GM23338 (cell line): ENCODE measurements at regions not wholly inside any gene's neighbourhood (a gene's known extent, or its start where the extent isn't known, plus 50 kb on each side); places are given as distances from the start of the nearest gene placed in this dataset.
A peak's percentile ranks its signal among the peaks of the same experiment; 100 is the strongest.

Experiments
- ATAC-seq: fragments of 200-7000 bp; cut with Tn5 transposase; 3 replicates; pipeline ENCODE4 v1.9.1; 2020
- DNase-seq: peaks from one replicate; pipeline ENCODE4 v3.0.0-alpha.2; 2015; ENCODE audit warnings: low spot score
- H2AFZ ChIP-seq: fragments of 200-600 bp; sonication (generic); 2 replicates; pipeline ENCODE4 v1.8.0; 2016; ENCODE audit warnings: antibody characterized with exemption, mild to moderate bottlenecking, moderate library complexity
- H3F3A ChIP-seq: fragments of 200-600 bp; sonication (generic); replicated peaks from 2 replicates; pipeline ENCODE4 v1.8.0; 2017; ENCODE audit warnings: antibody characterized with exemption, mixed run types, low read depth
- H3K27ac ChIP-seq: fragments of 200-600 bp; sonication (generic); 2 replicates; pipeline ENCODE4 v1.6.1; 2016; ENCODE audit warnings: low read depth
- H3K27me3 ChIP-seq: fragments of 200-600 bp; sonication (generic); 2 replicates; pipeline ENCODE4 v1.8.0; 2016; ENCODE audit warnings: mild to moderate bottlenecking, mixed run types, moderate library complexity; ENCODE audit not compliant: insufficient read depth
- H3K36me3 ChIP-seq: fragments of 200-600 bp; sonication (generic); 2 replicates; pipeline ENCODE4 v1.8.0; 2016; ENCODE audit warnings: mild to moderate bottlenecking; ENCODE audit not compliant: insufficient read depth
- H3K4me1 ChIP-seq: fragments of 200-600 bp; sonication (generic); 2 replicates; pipeline ENCODE4 v1.8.0; 2016; ENCODE audit warnings: mild to moderate bottlenecking, moderate library complexity; ENCODE audit not compliant: insufficient read depth
- H3K4me2 ChIP-seq: fragments of 200-600 bp; sonication (generic); 2 replicates; pipeline ENCODE4 v1.7.1; 2017; ENCODE audit warnings: mixed run types
- H3K4me3 ChIP-seq: fragments of 200-600 bp; sonication (generic); 2 replicates; pipeline ENCODE4 v1.6.1; 2016; ENCODE audit warnings: mixed run types
- H3K79me2 ChIP-seq: fragments of 200-600 bp; sonication (generic); replicated peaks from 2 replicates; pipeline ENCODE4 v1.8.0; 2017; ENCODE audit warnings: mild to moderate bottlenecking; ENCODE audit not compliant: insufficient read depth
- H3K9me2 ChIP-seq: fragments of 200-600 bp; sonication (generic); 2 replicates; pipeline ENCODE4 v1.8.0; 2017; ENCODE audit not compliant: insufficient read depth
- H4K20me1 ChIP-seq: fragments of 200-600 bp; sonication (generic); replicated peaks from 2 replicates; pipeline ENCODE4 v1.8.0; 2017; ENCODE audit warnings: mild to moderate bottlenecking; ENCODE audit not compliant: insufficient read depth
- H3K27ac Mint-ChIP-seq: 2 replicates; pipeline ENCODE4 v1.8.0; 2020; ENCODE audit warnings: inconsistent platforms, mild to moderate bottlenecking, moderate library complexity, mixed read lengths
- H3K27me3 Mint-ChIP-seq: 3 replicates; pipeline ENCODE4 v1.8.0; 2022; ENCODE audit warnings: low read depth, mild to moderate bottlenecking, moderate library complexity, mixed read lengths, inconsistent platforms; ENCODE audit not compliant: insufficient read depth, poor library complexity
- H3K36me3 Mint-ChIP-seq: 3 replicates; pipeline ENCODE4 v1.8.0; 2021; ENCODE audit warnings: low read depth, mild to moderate bottlenecking, inconsistent platforms, moderate library complexity, mixed read lengths
- H3K4me1 Mint-ChIP-seq: 3 replicates; pipeline ENCODE4 v1.8.0; 2020; ENCODE audit warnings: mild to moderate bottlenecking, inconsistent platforms, mixed read lengths
- H3K4me3 Mint-ChIP-seq: 3 replicates; pipeline ENCODE4 v1.8.0; 2021; ENCODE audit warnings: moderate library complexity, mild to moderate bottlenecking, inconsistent platforms, mixed read lengths
- H3K9me3 Mint-ChIP-seq: 3 replicates; pipeline ENCODE4 v1.8.0; 2020; ENCODE audit warnings: moderate library complexity, mild to moderate bottlenecking, inconsistent platforms, mixed read lengths
- CTCF ChIP-seq, 2 experiments: fragments of 200-600 bp in 1 of 2; sonication (generic) in 1 of 2; conservative IDR thresholded peaks; 2 replicates each; pipeline versions ENCODE4 v1.5.1 to v1.6.1; 2016 to 2017; ENCODE audit warnings: antibody characterized with exemption in 2 of 2, low read depth in 2 of 2, mild to moderate bottlenecking in 2 of 2, moderate library complexity in 1 of 2
- ZNF331 ChIP-seq: fragments of 250-450 bp; sonication (Bioruptor Pico); IDR thresholded peaks from 2 replicates; pipeline ENCODE4 v1.5.0; 2020; ENCODE audit warnings: low read depth, mild to moderate bottlenecking, moderate library complexity
- TF ChIP-seq, protein P1 (sequence below): IDR thresholded peaks from one replicate; pipeline ENCODE4 v1.6.1; 2018; ENCODE audit warnings: antibody characterized with exemption; ENCODE audit not compliant: unreplicated experiment
- TF ChIP-seq, protein P2 (sequence below): fragments of 250-450 bp; sonication (Bioruptor Pico); IDR thresholded peaks from 2 replicates; pipeline ENCODE4 v1.5.0; 2020; ENCODE audit warnings: mild to moderate bottlenecking, moderate library complexity
- TF ChIP-seq, protein P3 (sequence below): IDR thresholded peaks from 2 replicates; pipeline ENCODE4 v1.6.1; 2016; ENCODE audit warnings: antibody characterized with exemption

DNA sequence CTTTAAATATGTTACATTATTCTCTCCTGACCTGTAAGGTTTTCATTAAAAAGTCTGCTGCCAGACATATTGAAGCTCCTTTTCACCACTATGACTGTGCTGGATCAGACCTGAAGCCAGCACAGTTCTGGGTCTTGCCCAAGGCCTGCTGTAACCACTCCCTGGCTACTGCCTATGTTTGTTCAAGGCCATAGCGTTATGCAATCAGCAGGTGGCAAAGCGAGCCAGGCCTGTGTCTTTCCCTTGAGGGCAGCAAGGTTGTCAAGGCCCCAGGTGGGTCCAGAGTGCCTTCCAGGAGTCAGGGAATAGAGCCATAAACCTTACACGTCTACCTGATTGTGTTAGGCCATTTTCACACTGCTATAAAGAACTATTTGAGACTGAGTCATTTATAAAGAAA lies 496.8 kb upstream of the PCDH9 start:
- no peaks in the 10 kb centered on the region for H3K4me1 ChIP-seq
- Mint-ChIP-seq H3K36me3 (peaks cover 23% of the 10 kb centered on the region; the same call in 2 of the 3 replicates), H3K27ac (no peak overlapping the region), H3K4me1 (no peaks in the 10 kb centered on the region), H3K27me3 (no peaks in the 10 kb centered on the region), H3K9me3 (peaks cover 31% of the 10 kb centered on the region), H3K4me3 (no peak overlapping the region)
- no peaks in the 10 kb centered on the region for H4K20me1 ChIP-seq
- ATAC-seq, result no peak
- no peaks in the 10 kb centered on the region for H3K27me3 ChIP-seq
- no peaks in the 10 kb centered on the region for H3K79me2 ChIP-seq
- no peak overlapping the region for H2AFZ ChIP-seq
- H3F3A ChIP-seq, result no peaks in the 10 kb centered on the region
- no peaks in the 10 kb centered on the region for H3K36me3 ChIP-seq
- DNase-seq, result no peak
- H3K9me2 ChIP-seq, result 0 out of 2 replicates have a peak, but pooled peaks cover 2% of the 10 kb centered on the region
- TF ChIP-seq CTCF (conservative IDR thresholded peaks at IDR 0.05; ENCODE audit: low read depth in 2 of 2) (peak in 1 of 2 experiments; percentile 19; a peak in 1 of 4 replicates), ZNF331 (CRISPR knock-in tag) (no peak)
- H3K4me2 ChIP-seq, result no peak overlapping the region
- no peak overlapping the region for H3K27ac ChIP-seq
- H3K4me3 ChIP-seq, result no peak overlapping the region

DNA sequence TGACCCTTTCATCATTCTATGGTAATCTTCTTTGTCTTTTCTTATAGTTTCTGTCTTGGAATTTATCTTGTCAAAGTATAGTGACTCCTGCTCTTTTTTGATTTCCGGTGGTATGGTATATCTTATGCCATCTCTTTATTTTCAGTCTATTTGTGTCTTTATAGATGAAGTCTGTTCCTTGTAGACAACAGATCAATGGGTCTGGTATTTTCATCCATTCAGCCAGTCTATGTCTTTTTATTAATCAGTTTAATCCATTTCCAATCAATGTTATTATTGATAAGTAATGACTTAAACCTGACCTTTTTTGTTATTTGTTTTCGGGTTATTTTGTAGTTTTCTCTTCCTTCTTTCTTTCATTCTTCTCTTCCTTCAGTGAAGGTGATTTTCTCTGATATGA lies 495.9 kb upstream of the PCDH9 start:
- no peaks in the 10 kb centered on the region for H3F3A ChIP-seq
- no peak overlapping the region for H3K27ac Mint-ChIP-seq
- no peak overlapping the region for H3K4me2 ChIP-seq
- no peak overlapping the region for H2AFZ ChIP-seq
- H3K27me3 Mint-ChIP-seq, result no peaks in the 10 kb centered on the region
- ATAC-seq (no peak), DNase-seq (no peak)
- H3K4me3 ChIP-seq, result no peak overlapping the region
- no peaks in the 10 kb centered on the region for H3K4me1 ChIP-seq
- H3K79me2 ChIP-seq, result no peaks in the 10 kb centered on the region
- H3K36me3 Mint-ChIP-seq, result peaks cover 23% of the 10 kb centered on the region; the same call in 2 of the 3 replicates
- no peaks in the 10 kb centered on the region for H3K27me3 ChIP-seq
- H3K4me1 Mint-ChIP-seq, result no peaks in the 10 kb centered on the region
- H3K9me2 ChIP-seq, result 0 out of 2 replicates have a peak, but pooled peaks cover 2% of the 10 kb centered on the region
- no peak overlapping the region for H3K4me3 Mint-ChIP-seq
- H4K20me1 ChIP-seq, result no peaks in the 10 kb centered on the region
- no peaks in the 10 kb centered on the region for H3K36me3 ChIP-seq
- H3K27ac ChIP-seq, result no peak overlapping the region
- peaks cover 31% of the 10 kb centered on the region for H3K9me3 Mint-ChIP-seq
- TF ChIP-seq, protein P1, sequence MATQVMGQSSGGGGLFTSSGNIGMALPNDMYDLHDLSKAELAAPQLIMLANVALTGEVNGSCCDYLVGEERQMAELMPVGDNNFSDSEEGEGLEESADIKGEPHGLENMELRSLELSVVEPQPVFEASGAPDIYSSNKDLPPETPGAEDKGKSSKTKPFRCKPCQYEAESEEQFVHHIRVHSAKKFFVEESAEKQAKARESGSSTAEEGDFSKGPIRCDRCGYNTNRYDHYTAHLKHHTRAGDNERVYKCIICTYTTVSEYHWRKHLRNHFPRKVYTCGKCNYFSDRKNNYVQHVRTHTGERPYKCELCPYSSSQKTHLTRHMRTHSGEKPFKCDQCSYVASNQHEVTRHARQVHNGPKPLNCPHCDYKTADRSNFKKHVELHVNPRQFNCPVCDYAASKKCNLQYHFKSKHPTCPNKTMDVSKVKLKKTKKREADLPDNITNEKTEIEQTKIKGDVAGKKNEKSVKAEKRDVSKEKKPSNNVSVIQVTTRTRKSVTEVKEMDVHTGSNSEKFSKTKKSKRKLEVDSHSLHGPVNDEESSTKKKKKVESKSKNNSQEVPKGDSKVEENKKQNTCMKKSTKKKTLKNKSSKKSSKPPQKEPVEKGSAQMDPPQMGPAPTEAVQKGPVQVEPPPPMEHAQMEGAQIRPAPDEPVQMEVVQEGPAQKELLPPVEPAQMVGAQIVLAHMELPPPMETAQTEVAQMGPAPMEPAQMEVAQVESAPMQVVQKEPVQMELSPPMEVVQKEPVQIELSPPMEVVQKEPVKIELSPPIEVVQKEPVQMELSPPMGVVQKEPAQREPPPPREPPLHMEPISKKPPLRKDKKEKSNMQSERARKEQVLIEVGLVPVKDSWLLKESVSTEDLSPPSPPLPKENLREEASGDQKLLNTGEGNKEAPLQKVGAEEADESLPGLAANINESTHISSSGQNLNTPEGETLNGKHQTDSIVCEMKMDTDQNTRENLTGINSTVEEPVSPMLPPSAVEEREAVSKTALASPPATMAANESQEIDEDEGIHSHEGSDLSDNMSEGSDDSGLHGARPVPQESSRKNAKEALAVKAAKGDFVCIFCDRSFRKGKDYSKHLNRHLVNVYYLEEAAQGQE, result no peak
- TF ChIP-seq, protein P2, sequence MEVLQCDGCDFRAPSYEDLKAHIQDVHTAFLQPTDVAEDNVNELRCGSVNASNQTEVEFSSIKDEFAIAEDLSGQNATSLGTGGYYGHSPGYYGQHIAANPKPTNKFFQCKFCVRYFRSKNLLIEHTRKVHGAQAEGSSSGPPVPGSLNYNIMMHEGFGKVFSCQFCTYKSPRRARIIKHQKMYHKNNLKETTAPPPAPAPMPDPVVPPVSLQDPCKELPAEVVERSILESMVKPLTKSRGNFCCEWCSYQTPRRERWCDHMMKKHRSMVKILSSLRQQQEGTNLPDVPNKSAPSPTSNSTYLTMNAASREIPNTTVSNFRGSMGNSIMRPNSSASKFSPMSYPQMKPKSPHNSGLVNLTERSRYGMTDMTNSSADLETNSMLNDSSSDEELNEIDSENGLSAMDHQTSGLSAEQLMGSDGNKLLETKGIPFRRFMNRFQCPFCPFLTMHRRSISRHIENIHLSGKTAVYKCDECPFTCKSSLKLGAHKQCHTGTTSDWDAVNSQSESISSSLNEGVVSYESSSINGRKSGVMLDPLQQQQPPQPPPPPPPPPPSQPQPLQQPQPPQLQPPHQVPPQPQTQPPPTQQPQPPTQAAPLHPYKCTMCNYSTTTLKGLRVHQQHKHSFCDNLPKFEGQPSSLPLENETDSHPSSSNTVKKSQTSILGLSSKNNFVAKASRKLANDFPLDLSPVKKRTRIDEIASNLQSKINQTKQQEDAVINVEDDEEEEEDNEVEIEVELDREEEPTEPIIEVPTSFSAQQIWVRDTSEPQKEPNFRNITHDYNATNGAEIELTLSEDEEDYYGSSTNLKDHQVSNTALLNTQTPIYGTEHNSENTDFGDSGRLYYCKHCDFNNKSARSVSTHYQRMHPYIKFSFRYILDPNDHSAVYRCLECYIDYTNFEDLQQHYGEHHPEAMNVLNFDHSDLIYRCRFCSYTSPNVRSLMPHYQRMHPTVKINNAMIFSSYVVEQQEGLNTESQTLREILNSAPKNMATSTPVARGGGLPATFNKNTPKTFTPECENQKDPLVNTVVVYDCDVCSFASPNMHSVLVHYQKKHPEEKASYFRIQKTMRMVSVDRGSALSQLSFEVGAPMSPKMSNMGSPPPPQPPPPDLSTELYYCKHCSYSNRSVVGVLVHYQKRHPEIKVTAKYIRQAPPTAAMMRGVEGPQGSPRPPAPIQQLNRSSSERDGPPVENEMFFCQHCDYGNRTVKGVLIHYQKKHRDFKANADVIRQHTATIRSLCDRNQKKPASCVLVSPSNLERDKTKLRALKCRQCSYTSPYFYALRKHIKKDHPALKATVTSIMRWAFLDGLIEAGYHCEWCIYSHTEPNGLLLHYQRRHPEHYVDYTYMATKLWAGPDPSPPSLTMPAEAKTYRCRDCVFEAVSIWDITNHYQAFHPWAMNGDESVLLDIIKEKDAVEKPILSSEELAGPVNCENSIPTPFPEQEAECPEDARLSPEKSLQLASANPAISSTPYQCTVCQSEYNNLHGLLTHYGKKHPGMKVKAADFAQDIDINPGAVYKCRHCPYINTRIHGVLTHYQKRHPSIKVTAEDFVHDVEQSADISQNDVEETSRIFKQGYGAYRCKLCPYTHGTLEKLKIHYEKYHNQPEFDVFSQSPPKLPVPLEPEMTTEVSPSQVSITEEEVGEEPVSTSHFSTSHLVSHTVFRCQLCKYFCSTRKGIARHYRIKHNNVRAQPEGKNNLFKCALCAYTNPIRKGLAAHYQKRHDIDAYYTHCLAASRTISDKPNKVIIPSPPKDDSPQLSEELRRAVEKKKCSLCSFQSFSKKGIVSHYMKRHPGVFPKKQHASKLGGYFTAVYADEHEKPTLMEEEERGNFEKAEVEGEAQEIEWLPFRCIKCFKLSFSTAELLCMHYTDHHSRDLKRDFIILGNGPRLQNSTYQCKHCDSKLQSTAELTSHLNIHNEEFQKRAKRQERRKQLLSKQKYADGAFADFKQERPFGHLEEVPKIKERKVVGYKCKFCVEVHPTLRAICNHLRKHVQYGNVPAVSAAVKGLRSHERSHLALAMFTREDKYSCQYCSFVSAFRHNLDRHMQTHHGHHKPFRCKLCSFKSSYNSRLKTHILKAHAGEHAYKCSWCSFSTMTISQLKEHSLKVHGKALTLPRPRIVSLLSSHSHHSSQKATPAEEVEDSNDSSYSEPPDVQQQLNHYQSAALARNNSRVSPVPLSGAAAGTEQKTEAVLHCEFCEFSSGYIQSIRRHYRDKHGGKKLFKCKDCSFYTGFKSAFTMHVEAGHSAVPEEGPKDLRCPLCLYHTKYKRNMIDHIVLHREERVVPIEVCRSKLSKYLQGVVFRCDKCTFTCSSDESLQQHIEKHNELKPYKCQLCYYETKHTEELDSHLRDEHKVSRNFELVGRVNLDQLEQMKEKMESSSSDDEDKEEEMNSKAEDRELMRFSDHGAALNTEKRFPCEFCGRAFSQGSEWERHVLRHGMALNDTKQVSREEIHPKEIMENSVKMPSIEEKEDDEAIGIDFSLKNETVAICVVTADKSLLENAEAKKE (CRISPR knock-in tag), result no peak
- TF ChIP-seq, protein P3, sequence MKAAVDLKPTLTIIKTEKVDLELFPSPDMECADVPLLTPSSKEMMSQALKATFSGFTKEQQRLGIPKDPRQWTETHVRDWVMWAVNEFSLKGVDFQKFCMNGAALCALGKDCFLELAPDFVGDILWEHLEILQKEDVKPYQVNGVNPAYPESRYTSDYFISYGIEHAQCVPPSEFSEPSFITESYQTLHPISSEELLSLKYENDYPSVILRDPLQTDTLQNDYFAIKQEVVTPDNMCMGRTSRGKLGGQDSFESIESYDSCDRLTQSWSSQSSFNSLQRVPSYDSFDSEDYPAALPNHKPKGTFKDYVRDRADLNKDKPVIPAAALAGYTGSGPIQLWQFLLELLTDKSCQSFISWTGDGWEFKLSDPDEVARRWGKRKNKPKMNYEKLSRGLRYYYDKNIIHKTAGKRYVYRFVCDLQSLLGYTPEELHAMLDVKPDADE, result no peak
- TF ChIP-seq ZNF331 (CRISPR knock-in tag) (no peak), CTCF (conservative IDR thresholded peaks at IDR 0.05; ENCODE audit: low read depth in 2 of 2) (no peak)
